ENCODE measurements at regions not wholly inside any gene's neighbourhood (a gene's known extent, or its start where the extent isn't known, plus 50 kb on each side); places are given as distances from the start of the nearest gene placed in this dataset.

DNA sequence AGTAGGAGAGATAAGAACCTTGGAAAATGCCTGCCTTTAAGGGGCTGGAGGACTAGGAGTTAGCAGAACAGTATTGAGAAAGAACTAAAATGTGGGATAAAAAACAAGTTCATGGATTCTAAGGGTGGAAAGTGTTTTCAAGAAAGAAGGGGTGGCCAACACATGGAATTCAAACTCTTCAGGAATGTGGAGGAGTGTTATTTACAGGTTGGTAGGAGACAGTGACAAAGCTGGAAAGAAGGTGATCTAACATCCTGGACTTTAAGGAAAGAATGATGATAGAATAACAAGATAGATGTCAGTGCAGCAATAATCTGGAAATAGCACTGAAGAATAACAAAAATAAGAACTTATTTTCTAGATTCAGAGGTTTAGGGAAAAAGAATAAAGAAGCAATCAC is 54.0 kb upstream of the TNFRSF21 start:
- Histone ChIP-seq H3F3A (ENCODE audit: insufficient read depth, low read length, poor library complexity, severe bottlenecking) (no peaks in the 10 kb centered on the region), H2AFZ (ENCODE audit: low read depth, low read length) (no peak overlapping the region)

DNA sequence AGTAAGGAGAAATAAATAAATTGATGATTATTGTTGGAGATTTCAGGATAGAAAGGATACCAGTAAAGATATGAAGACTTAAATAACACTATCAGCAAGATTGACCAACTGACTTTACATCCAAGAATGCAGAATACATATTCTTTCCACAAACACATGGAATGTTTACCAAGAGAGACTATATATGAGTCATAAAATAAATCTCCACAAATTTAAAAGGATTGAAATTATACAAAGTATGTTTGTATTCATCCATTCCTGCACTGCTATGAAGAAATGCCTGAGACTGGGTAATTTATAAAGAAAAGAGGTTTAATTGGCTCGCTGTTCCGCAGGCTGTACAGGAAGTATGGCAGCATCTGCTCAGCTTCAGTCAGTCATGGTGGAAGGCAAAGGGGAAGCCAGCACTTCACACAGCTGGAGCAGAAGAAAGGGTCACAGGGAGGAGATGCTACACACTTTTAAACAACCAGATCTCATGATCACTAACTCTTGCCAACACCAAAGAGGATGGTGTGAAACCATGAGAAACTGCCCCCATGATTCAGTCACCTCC is 56.7 kb upstream of the TNFRSF21 start:
- Histone ChIP-seq H2AFZ (ENCODE audit: low read depth, low read length) (no peak overlapping the region), H3K4me2 (ENCODE audit: low read length) (no peak overlapping the region), H3K9me2 (ENCODE audit: insufficient read depth, low read length) (no peaks in the 10 kb centered on the region), H3K9me3 (ENCODE audit: low read length) (no peaks in the 10 kb centered on the region), H3K79me2 (replicated peaks; ENCODE audit: insufficient read depth, low read length) (no peaks in the 10 kb centered on the region), H3K36me3 (ENCODE audit: insufficient read depth, low read length) (no peaks in the 10 kb centered on the region), H4K20me1 (ENCODE audit: insufficient read depth) (no peaks in the 10 kb centered on the region), H3K9ac (ENCODE audit: low read length) (no peak overlapping the region), H3F3A (ENCODE audit: insufficient read depth, low read length, poor library complexity, severe bottlenecking) (no peaks in the 10 kb centered on the region), H3K27me3 (ENCODE audit: insufficient read depth, low read depth, low read length) (no peaks in the 10 kb centered on the region), H3K4me3 (ENCODE audit: low read length) (no peak overlapping the region), H3K27ac (ENCODE audit: low read length) (no peak overlapping the region)
- TF ChIP-seq TAF1 (IDR thresholded peaks at IDR 0.05; ENCODE audit: low read depth), result no peak
- TF ChIP-seq CTCF (IDR thresholded peaks at IDR 0.05; ENCODE audit: poor library complexity, severe bottlenecking), result no peak
- TF ChIP-seq SMC3 (conservative IDR thresholded peaks at IDR 0.05; ENCODE audit: poor library complexity), result no peak
- no peak for TF ChIP-seq EZH2 (IDR thresholded peaks at IDR 0.05; ENCODE audit: borderline replicate concordance, insufficient read depth, low read length, poor library complexity, severe bottlenecking)
- no peak for TF ChIP-seq MXI1 (conservative IDR thresholded peaks at IDR 0.05; ENCODE audit: poor library complexity, severe bottlenecking)
- no peak for TF ChIP-seq POLR2AphosphoS5 (IDR thresholded peaks at IDR 0.05)
- TF ChIP-seq EP300 (conservative IDR thresholded peaks at IDR 0.05; ENCODE audit: poor library complexity, severe bottlenecking), result no peak
- no peak for TF ChIP-seq RAD21 (conservative IDR thresholded peaks at IDR 0.05)

More for the DNA sequence above, 54.0 kb upstream of the TNFRSF21 start:
- TF ChIP-seq CTCF (IDR thresholded peaks at IDR 0.05; ENCODE audit: poor library complexity, severe bottlenecking) (no peak), MXI1 (conservative IDR thresholded peaks at IDR 0.05; ENCODE audit: poor library complexity, severe bottlenecking) (no peak), REST (IDR thresholded peaks at IDR 0.05; ENCODE audit: borderline replicate concordance) (no peak), EP300 (conservative IDR thresholded peaks at IDR 0.05; ENCODE audit: poor library complexity, severe bottlenecking) (no peak), SMC3 (conservative IDR thresholded peaks at IDR 0.05; ENCODE audit: poor library complexity) (no peak), EZH2 (IDR thresholded peaks at IDR 0.05; ENCODE audit: borderline replicate concordance, insufficient read depth, low read length, poor library complexity, severe bottlenecking) (no peak), POLR2AphosphoS5 (IDR thresholded peaks at IDR 0.05) (no peak), TAF1 (IDR thresholded peaks at IDR 0.05; ENCODE audit: low read depth) (no peak), RAD21 (conservative IDR thresholded peaks at IDR 0.05) (no peak)
- no peaks in the 10 kb centered on the region for H3K36me3 ChIP-seq (ENCODE audit: insufficient read depth, low read length)
- H3K9me2 ChIP-seq (ENCODE audit: insufficient read depth, low read length), result no peaks in the 10 kb centered on the region
- H3K27me3 ChIP-seq (ENCODE audit: insufficient read depth, low read depth, low read length), result no peaks in the 10 kb centered on the region
- no peaks in the 10 kb centered on the region for H3K79me2 ChIP-seq (replicated peaks; ENCODE audit: insufficient read depth, low read length)
- H3K4me3 ChIP-seq (ENCODE audit: low read length), result no peak overlapping the region
- no peak overlapping the region for H3K4me2 ChIP-seq (ENCODE audit: low read length)
- no peaks in the 10 kb centered on the region for H4K20me1 ChIP-seq (ENCODE audit: insufficient read depth)
- H3K9me3 ChIP-seq (ENCODE audit: low read length), result no peaks in the 10 kb centered on the region
- no peak overlapping the region for H3K9ac ChIP-seq (ENCODE audit: low read length)
- no peak overlapping the region for H3K27ac ChIP-seq (ENCODE audit: low read length)
